Neural progenitor cell (in vitro differentiated cells): ENCODE measurements at regions not wholly inside any gene's neighbourhood (a gene's known extent, or its start where the extent isn't known, plus 50 kb on each side); places are given as distances from the start of the nearest gene placed in this dataset.

Experiments
- CTCF ChIP-seq: fragments of 200-600 bp; sonication (generic); IDR thresholded peaks from 2 replicates; pipeline ENCODE4 v1.5.1; 2017; ENCODE audit warnings: antibody characterized with exemption, mild to moderate bottlenecking
- EZH2 ChIP-seq: fragments of 200-600 bp; sonication (generic); IDR thresholded peaks from 2 replicates; pipeline ENCODE4 v1.6.1; 2017; ENCODE audit warnings: antibody characterized with exemption, mild to moderate bottlenecking, moderate library complexity
- EZH2phosphoT487 ChIP-seq: fragments of 200-600 bp; sonication (generic); IDR thresholded peaks from 2 replicates; pipeline ENCODE4 v1.6.1; 2017; ENCODE audit warnings: antibody characterized with exemption

GRCh38 chr11:33549483-33549882, 151.1 kb downstream of the C11orf91 start:
- no peak for TF ChIP-seq CTCF
- no peak for TF ChIP-seq EZH2phosphoT487
- TF ChIP-seq EZH2 = no peak
